Activated CD8-positive, alpha-beta T cell treated with anti-CD3 and anti-CD28 coated beads for 36 hours (primary cell): ENCODE measurements at regions not wholly inside any gene's neighbourhood (a gene's known extent, or its start where the extent isn't known, plus 50 kb on each side); places are given as distances from the start of the nearest gene placed in this dataset.

ENCODE experiments used
- ATAC-seq: fragments of 200-7000 bp; cut with Tn5 transposase; one replicate; pipeline ENCODE4 v1.10.0; 2021; ENCODE audit warnings: mild to moderate bottlenecking, moderate library complexity
- CTCF ChIA-PET: fragments of 350-600 bp; sonication (Branson Sonifier 250); formaldehyde crosslinking; loops from one replicate; lab custom pipeline; 2021; ENCODE audit warnings: antibody characterized with exemption; lab: Charles Lee
- POLR2A ChIA-PET: fragments of 350-600 bp; sonication (Branson Sonifier 250); formaldehyde crosslinking; loops from one replicate; lab custom pipeline; 2021; ENCODE audit warnings: antibody characterized with exemption; lab: Charles Lee
- DNase-seq: peaks from one replicate; pipeline ENCODE4 v3.0.0-alpha.2; 2020
- H3K27ac Mint-ChIP-seq: one replicate; pipeline ENCODE4 v1.8.0; 2021; ENCODE audit warnings: mild to moderate bottlenecking, mixed read lengths
- H3K27me3 Mint-ChIP-seq: one replicate; pipeline ENCODE4 v1.8.0; 2021; ENCODE audit warnings: mixed read lengths
- H3K36me3 Mint-ChIP-seq: one replicate; pipeline ENCODE4 v1.8.0; 2021; ENCODE audit warnings: low read depth, mixed read lengths
- H3K4me1 Mint-ChIP-seq: one replicate; pipeline ENCODE4 v1.8.0; 2021; ENCODE audit warnings: low read depth, mixed read lengths
- H3K4me3 Mint-ChIP-seq: one replicate; pipeline ENCODE4 v1.8.0; 2021; ENCODE audit warnings: mild to moderate bottlenecking, moderate library complexity, mixed read lengths
- H3K9me3 Mint-ChIP-seq: one replicate; pipeline ENCODE4 v1.8.0; 2021; ENCODE audit warnings: mixed read lengths
- CTCF ChIP-seq: fragments of 200-600 bp; IDR thresholded peaks from one replicate; pipeline ENCODE4 v1.8.0; 2022; ENCODE audit warnings: antibody characterized with exemption, mild to moderate bottlenecking
- intact Hi-C: fragments of 100-400 bp; cut with micrococcal nuclease; formaldehyde crosslinking; loops from one replicate; pipeline ENCODE4 v1.10.0; 2022

DNA sequence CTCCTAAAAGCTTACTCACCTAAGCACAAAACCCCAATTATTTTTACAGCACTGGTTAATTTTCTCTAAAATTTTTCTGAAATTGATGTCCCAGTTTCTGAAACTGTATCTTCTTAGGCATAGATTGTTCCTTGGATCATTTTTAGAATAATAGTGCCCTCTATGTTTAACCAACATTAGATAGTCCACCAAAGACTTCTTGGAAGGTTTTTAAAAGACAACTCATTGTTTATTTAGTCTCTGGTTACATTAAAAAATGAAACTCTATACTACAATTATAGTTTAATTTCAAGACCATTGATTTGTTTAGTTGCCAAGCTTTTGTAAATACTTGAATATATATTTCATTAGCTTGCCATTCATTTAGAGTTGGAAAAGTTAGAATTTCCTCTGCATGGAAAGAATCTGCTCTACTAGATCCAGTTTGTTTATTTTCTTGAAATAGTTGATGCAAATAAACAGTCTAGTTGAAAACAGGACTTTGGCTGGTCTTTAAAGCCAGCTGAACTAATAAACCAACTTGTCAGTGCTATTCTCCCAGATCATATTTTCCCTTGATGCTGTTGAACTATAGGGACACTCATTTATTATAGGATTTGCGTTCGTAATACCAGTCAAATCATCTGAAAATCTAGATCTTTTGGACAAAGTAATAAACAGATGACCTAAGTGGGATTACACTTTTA, 990.5 kb downstream of the TLE1 start:
- CTCF ChIA-PET, result no interaction called here

DNA sequence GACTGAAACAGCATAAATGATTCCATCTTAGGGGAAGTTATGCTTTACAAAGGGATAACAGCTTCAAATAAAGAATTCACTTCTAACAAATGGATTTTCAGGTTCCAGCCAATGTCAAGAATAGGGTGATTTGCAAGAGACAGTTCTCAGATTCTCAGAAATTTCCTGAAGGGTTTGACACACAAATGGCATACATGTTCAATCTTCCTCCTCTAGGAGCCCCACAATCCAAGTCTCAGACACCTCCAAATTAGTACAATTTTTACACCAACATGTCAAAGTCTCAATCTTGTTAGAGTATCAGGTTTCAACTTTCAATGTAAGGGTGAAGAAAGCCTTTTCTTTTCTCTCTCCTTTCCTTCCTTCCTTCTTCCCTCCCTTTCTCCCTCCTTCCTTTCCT, 996.6 kb downstream of the TLE1 start:
- Mint-ChIP-seq H3K4me1 (no peaks in the 10 kb centered on the region), H3K4me3 (no peak overlapping the region), H3K27me3 (no peaks in the 10 kb centered on the region), H3K27ac (no peak overlapping the region), H3K9me3 (peaks cover 6% of the 10 kb centered on the region), H3K36me3 (no peaks in the 10 kb centered on the region)
- no peak for DNase-seq
- TF ChIP-seq CTCF, result no peak
- no peak for ATAC-seq
- POLR2A ChIA-PET, result no interaction called here
- CTCF ChIA-PET, result no interaction called here
- intact Hi-C loops, result no loop called here

More for the DNA sequence above, 990.5 kb downstream of the TLE1 start:
- intact Hi-C loops, result no loop called here
- H3K4me3 Mint-ChIP-seq, result no peak overlapping the region
- DNase-seq (no peak), ATAC-seq (no peak)
- POLR2A ChIA-PET, result no interaction called here
- H3K36me3 Mint-ChIP-seq, result no peaks in the 10 kb centered on the region
- H3K27ac Mint-ChIP-seq, result no peak overlapping the region
- no peaks in the 10 kb centered on the region for H3K27me3 Mint-ChIP-seq
- peaks cover 3% of the 10 kb centered on the region for H3K9me3 Mint-ChIP-seq
- TF ChIP-seq CTCF, result no peak
- no peaks in the 10 kb centered on the region for H3K4me1 Mint-ChIP-seq

DNA sequence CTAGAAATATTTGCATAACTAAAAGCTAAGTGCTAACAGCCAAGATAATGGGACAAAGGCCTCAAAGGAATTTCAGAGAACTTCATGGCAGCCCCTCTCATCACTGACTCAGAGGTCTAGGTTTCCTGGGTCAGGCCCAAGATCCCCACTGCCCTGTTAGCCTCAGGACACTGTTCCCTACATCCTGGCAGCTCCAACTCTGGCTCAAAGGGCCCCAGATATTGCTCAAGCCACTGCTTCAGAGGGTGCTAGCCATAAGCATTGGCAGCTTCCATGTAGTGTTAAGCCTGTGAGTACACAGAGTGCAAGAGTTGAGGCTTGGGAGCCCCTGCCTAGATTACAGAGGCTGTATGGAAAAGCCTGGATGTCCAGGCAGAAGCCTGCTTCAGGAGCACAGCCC, 998.1 kb downstream of the TLE1 start:
- Mint-ChIP-seq H3K36me3 (no peaks in the 10 kb centered on the region), H3K9me3 (peaks cover 7% of the 10 kb centered on the region), H3K4me3 (no peak overlapping the region), H3K4me1 (no peaks in the 10 kb centered on the region), H3K27me3 (no peaks in the 10 kb centered on the region), H3K27ac (no peak overlapping the region)
- ChIA-PET CTCF (no interaction called here), POLR2A (no interaction called here)
- no peak for TF ChIP-seq CTCF
- DNase-seq (no peak), ATAC-seq (no peak)
- intact Hi-C loops, result no loop called here

DNA sequence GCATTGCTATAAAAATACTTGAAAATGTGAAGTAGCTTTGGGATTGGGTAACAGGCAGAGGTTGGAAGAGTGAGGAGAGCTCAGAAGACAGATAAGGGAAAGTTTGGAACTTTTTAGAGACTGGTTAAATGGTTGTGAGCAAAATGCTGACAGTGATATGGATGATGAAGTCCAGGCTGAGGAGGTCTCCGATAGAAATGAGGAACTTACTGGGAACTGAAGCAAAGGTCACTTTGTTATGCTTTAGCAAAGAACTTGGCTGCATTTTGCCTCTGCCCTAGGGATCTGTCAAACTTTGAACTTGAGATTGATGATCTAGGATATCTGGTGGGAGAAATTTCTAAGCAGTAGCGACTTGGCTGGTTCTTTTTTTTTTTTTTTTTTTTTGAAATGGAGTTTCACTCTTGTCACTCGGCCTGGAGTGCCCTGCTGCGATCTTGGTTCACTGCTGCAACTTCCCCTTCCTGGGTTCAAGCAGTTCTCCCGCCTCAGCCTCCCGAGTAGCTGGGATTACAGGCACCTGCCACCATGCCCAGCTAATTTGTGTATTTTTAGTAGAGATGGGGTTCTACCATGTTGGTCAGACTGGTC, 998.9 kb downstream of the TLE1 start:
- ChIA-PET POLR2A (no interaction called here), CTCF (no interaction called here)
- Mint-ChIP-seq H3K4me1 (no peaks in the 10 kb centered on the region), H3K27ac (no peak overlapping the region), H3K27me3 (no peaks in the 10 kb centered on the region), H3K4me3 (no peak overlapping the region), H3K9me3 (peaks cover 7% of the 10 kb centered on the region), H3K36me3 (no peaks in the 10 kb centered on the region)
- no peak for ATAC-seq
- DNase-seq, result no peak
- TF ChIP-seq CTCF, result no peak
- intact Hi-C loops, result no loop called here

DNA sequence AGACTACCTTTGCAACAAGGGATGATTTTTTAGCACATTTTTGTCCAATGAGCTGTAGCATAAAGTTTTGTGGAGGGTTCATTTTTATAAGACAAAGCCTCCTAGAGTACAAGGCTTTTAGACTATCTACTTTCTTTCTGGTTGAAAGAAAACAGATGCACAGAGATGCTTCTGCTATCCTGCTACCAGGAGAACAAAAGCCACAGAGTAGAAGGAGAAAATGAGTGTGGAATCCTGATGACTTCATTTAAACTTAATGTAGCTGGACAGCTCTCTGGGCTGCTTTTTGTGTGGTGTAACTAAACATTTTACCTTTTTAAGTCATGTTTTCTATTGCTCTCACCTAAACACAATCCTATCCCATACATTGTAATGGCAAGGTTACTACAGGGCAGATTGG, 1009.4 kb downstream of the TLE1 start:
- H3K27ac Mint-ChIP-seq, result no peak overlapping the region
- POLR2A ChIA-PET, result no interaction called here
- H3K27me3 Mint-ChIP-seq, result no peaks in the 10 kb centered on the region
- no peak for DNase-seq
- intact Hi-C loops, result no loop called here
- no peak for TF ChIP-seq CTCF
- H3K4me3 Mint-ChIP-seq, result no peak overlapping the region
- H3K36me3 Mint-ChIP-seq, result no peaks in the 10 kb centered on the region
- H3K9me3 Mint-ChIP-seq, result no peaks in the 10 kb centered on the region
- CTCF ChIA-PET, result no interaction called here
- H3K4me1 Mint-ChIP-seq, result no peaks in the 10 kb centered on the region
- ATAC-seq, result no peak
